Mesendoderm (in vitro differentiated cells): ENCODE measurements at regions not wholly inside any gene's neighbourhood (a gene's known extent, or its start where the extent isn't known, plus 50 kb on each side); places are given as distances from the start of the nearest gene placed in this dataset.

ENCODE experiments used
- DNase-seq: peaks from one replicate; pipeline ENCODE4 v3.0.0; 2013
- H2AK5ac ChIP-seq: 2 replicates; pipeline ENCODE4 v1.6.1; 2013; ENCODE audit warnings: low read length, inconsistent platforms
- H2BK120ac ChIP-seq: 2 replicates; pipeline ENCODE4 v1.6.1; 2013; ENCODE audit warnings: low read depth, mild to moderate bottlenecking, low read length, moderate library complexity, mixed read lengths
- H2BK15ac ChIP-seq: replicated peaks from 2 replicates; pipeline ENCODE4 v1.6.1; 2013; ENCODE audit warnings: low read depth, mild to moderate bottlenecking, moderate library complexity
- H2BK5ac ChIP-seq: 2 replicates; pipeline ENCODE4 v1.6.1; 2013; ENCODE audit warnings: low read length, inconsistent platforms
- H3K18ac ChIP-seq: 2 replicates; pipeline ENCODE4 v1.6.1; 2013; ENCODE audit warnings: mild to moderate bottlenecking, low read length, mixed read lengths
- H3K23ac ChIP-seq: one replicate; pipeline ENCODE4 v1.6.1; 2013; ENCODE audit warnings: low read length
- H3K27ac ChIP-seq: 2 replicates; pipeline ENCODE4 v1.5.1; 2013; ENCODE audit warnings: low read depth, mild to moderate bottlenecking, inconsistent platforms, low read length, moderate library complexity
- H3K27me3 ChIP-seq: 2 replicates; pipeline ENCODE4 v1.6.1; 2013; ENCODE audit warnings: low read length, control low read depth, mild to moderate bottlenecking, inconsistent platforms; ENCODE audit not compliant: insufficient read depth, poor library complexity
- H3K36me3 ChIP-seq: 2 replicates; pipeline ENCODE4 v1.6.1; 2013; ENCODE audit warnings: low read length, inconsistent platforms; ENCODE audit not compliant: control insufficient read depth, insufficient read depth
- H3K4ac ChIP-seq: one replicate; pipeline ENCODE4 v1.6.1; 2013; ENCODE audit warnings: low read depth, mild to moderate bottlenecking, low read length, moderate library complexity
- H3K4me1 ChIP-seq: 2 replicates; pipeline ENCODE4 v1.6.1; 2013; ENCODE audit warnings: low read depth, low read length, inconsistent platforms; ENCODE audit not compliant: control insufficient read depth
- H3K4me2 ChIP-seq: 2 replicates; pipeline ENCODE4 v1.6.1; 2013; ENCODE audit warnings: low read length
- H3K4me3 ChIP-seq: 2 replicates; pipeline ENCODE4 v1.5.1; 2013; ENCODE audit warnings: mild to moderate bottlenecking, low read length
- H3K56ac ChIP-seq: one replicate; pipeline ENCODE4 v1.6.1; 2013; ENCODE audit warnings: low read length
- H3K79me1 ChIP-seq: 2 replicates; pipeline ENCODE4 v1.6.1; 2013; ENCODE audit warnings: low read length, inconsistent platforms
- H3K79me2 ChIP-seq: 2 replicates; pipeline ENCODE4 v1.6.1; 2013; ENCODE audit warnings: mild to moderate bottlenecking, low read length; ENCODE audit not compliant: control insufficient read depth, insufficient read depth
- H3K9ac ChIP-seq: 2 replicates; pipeline ENCODE4 v1.6.1; 2013; ENCODE audit warnings: low read length, inconsistent platforms
- H4K5ac ChIP-seq: one replicate; pipeline ENCODE4 v1.6.1; 2013; ENCODE audit warnings: low read length
- H4K8ac ChIP-seq: one replicate; pipeline ENCODE4 v1.6.1; 2013; ENCODE audit warnings: low read depth, mild to moderate bottlenecking, control low read depth, low read length, moderate library complexity
- WGBS: extraction: QIAGEN DNeasy Blood & Tissue Kit; methylation state at CpG from one replicate; pipeline ENCODE4 v1.1.7; 2013; ENCODE audit warnings: low lambda C conversion rate, missing lambda C conversion rate; ENCODE audit not compliant: insufficient coverage; ENCODE audit errors: extremely low coverage; 5-methylcytosine and 5-hydroxymethylcytosine counted together

DNA sequence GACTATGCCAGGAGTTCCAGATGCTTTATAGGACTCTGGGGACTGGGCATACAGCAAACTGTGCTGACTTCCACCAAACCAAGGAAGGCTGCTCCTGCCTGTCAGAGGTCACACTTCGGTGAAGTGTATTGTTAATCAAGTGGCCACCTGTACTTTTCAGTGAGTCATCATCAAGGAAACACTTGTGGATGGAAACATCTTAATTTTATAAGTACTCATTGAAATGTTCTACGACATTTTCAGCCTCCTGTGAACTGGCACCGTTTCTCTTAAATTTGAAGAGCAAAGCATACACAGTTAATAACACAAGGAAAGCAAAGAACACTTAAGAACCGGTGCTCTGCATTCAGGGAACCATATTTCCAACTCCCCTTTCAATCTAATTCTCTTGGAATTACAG, 801.7 kb upstream of the DPPA4 start:
- H3K27ac ChIP-seq = no peak overlapping the region
- no peak overlapping the region for H3K4me2 ChIP-seq
- no peak overlapping the region for H2BK15ac ChIP-seq
- no peak overlapping the region for H3K4ac ChIP-seq
- H3K79me1 ChIP-seq = no peaks in the 10 kb centered on the region
- H3K56ac ChIP-seq = no peak overlapping the region
- H3K18ac ChIP-seq = no peak overlapping the region
- no peaks in the 10 kb centered on the region for H3K79me2 ChIP-seq
- H2AK5ac ChIP-seq = no peak overlapping the region
- no peak overlapping the region for H2BK120ac ChIP-seq
- no peak overlapping the region for H2BK5ac ChIP-seq
- DNase-seq = no peak
- no peak overlapping the region for H4K5ac ChIP-seq
- H3K36me3 ChIP-seq = no peaks in the 10 kb centered on the region
- no peak overlapping the region for H3K4me3 ChIP-seq
- H3K4me1 ChIP-seq = no peaks in the 10 kb centered on the region
- H4K8ac ChIP-seq = no peak overlapping the region
- no CpG with 5 or more reads among the region's 4 CpGs for WGBS
- no peaks in the 10 kb centered on the region for H3K27me3 ChIP-seq
- H3K9ac ChIP-seq = no peak overlapping the region
- H3K23ac ChIP-seq = no peak overlapping the region

DNA sequence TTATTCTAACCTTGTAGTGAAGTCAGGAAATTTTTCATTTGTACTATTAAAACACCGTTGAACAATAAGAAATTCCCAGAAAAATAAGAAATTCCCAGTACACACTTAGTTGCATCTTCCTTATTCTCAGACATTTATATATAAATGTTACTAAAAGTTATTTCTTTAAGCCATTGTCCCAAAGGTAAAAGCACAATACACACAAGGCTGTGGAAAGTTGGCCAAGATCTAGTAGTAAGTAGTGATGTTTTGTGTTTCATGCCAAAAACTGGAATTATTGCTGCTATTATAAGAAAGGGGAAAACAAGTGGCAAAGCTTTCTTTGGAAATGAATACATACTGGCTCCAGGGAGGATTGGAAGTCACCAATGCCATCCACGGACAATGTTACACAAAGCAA, 802.5 kb upstream of the DPPA4 start:
- Histone ChIP-seq H3K9ac (no peak overlapping the region), H3K79me1 (no peaks in the 10 kb centered on the region), H3K4me1 (no peaks in the 10 kb centered on the region), H3K79me2 (no peaks in the 10 kb centered on the region), H2AK5ac (no peak overlapping the region), H3K56ac (no peak overlapping the region), H3K18ac (no peak overlapping the region), H3K27ac (no peak overlapping the region), H2BK5ac (no peak overlapping the region), H3K36me3 (no peaks in the 10 kb centered on the region), H3K4ac (no peak overlapping the region), H4K8ac (no peak overlapping the region), H2BK15ac (no peak overlapping the region), H2BK120ac (no peak overlapping the region), H3K4me2 (no peak overlapping the region), H3K23ac (no peak overlapping the region), H3K4me3 (no peak overlapping the region), H4K5ac (no peak overlapping the region), H3K27me3 (no peaks in the 10 kb centered on the region)
- WGBS = no CpG with 5 or more reads among the region's 2 CpGs
- DNase-seq = no peak

DNA sequence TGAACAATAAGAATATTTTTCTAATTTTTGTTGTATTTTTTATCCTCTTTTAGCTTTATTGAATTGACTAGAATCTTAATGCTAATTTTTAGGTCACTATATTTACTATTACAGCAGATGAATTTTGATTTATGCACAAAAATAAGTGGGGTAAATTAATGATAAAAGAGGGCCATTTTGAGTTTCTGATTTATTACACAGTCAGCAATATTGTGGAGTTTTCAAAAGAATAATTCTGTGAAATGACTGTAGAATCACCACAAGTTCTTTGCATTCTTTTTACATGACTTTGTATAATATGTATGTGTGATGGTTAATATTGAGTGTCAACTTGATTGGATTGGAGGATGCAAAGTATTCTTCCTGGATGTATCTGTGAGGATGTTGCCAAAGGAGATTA, 812.4 kb upstream of the DPPA4 start:
- no peak overlapping the region for H2BK5ac ChIP-seq
- H3K4me3 ChIP-seq = no peak overlapping the region
- H2BK15ac ChIP-seq = no peak overlapping the region
- no peaks in the 10 kb centered on the region for H3K36me3 ChIP-seq
- no peak overlapping the region for H3K4me2 ChIP-seq
- H2BK120ac ChIP-seq = no peak overlapping the region
- no peak overlapping the region for H4K5ac ChIP-seq
- H3K4ac ChIP-seq = no peak overlapping the region
- H3K9ac ChIP-seq = no peak overlapping the region
- H4K8ac ChIP-seq = no peak overlapping the region
- no peak overlapping the region for H3K56ac ChIP-seq
- no peak overlapping the region for H3K27ac ChIP-seq
- H3K4me1 ChIP-seq = no peaks in the 10 kb centered on the region
- no peaks in the 10 kb centered on the region for H3K79me2 ChIP-seq
- no peak overlapping the region for H2AK5ac ChIP-seq
- no peaks in the 10 kb centered on the region for H3K27me3 ChIP-seq
- H3K18ac ChIP-seq = no peak overlapping the region
- H3K23ac ChIP-seq = no peak overlapping the region
- DNase-seq = no peak
- H3K79me1 ChIP-seq = no peaks in the 10 kb centered on the region

DNA sequence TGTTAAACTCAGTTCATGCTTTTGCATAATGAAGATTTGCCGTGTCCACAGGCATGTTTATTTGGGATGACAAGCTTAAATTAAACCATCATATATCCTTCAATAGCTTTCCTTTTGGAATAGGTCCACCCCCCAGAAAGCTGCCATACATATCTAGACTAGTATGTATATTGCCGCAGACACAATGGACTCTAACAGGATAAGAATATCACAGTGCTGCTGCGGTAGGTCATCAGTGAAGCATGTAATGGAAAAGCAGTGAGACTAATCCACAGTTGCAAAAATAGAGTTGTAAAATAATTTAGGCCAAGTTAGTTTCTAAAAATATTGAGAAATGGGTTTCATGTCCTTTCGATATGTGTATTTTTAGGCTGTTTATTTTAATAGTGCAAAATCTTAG, 819.9 kb upstream of the DPPA4 start:
- Histone ChIP-seq H3K27me3 (no peaks in the 10 kb centered on the region), H2BK120ac (no peak overlapping the region), H3K27ac (no peak overlapping the region), H3K36me3 (no peaks in the 10 kb centered on the region), H2BK5ac (no peak overlapping the region), H4K8ac (no peak overlapping the region), H3K56ac (no peak overlapping the region), H3K18ac (no peak overlapping the region), H3K4me2 (no peak overlapping the region), H3K4ac (no peak overlapping the region), H3K4me1 (no peaks in the 10 kb centered on the region), H2BK15ac (no peak overlapping the region), H3K4me3 (no peak overlapping the region), H3K23ac (no peak overlapping the region), H4K5ac (no peak overlapping the region), H3K79me1 (no peaks in the 10 kb centered on the region), H3K79me2 (no peaks in the 10 kb centered on the region), H2AK5ac (no peak overlapping the region), H3K9ac (no peak overlapping the region)
- no CpG with 5 or more reads among the region's 4 CpGs for WGBS
- DNase-seq = no peak

DNA sequence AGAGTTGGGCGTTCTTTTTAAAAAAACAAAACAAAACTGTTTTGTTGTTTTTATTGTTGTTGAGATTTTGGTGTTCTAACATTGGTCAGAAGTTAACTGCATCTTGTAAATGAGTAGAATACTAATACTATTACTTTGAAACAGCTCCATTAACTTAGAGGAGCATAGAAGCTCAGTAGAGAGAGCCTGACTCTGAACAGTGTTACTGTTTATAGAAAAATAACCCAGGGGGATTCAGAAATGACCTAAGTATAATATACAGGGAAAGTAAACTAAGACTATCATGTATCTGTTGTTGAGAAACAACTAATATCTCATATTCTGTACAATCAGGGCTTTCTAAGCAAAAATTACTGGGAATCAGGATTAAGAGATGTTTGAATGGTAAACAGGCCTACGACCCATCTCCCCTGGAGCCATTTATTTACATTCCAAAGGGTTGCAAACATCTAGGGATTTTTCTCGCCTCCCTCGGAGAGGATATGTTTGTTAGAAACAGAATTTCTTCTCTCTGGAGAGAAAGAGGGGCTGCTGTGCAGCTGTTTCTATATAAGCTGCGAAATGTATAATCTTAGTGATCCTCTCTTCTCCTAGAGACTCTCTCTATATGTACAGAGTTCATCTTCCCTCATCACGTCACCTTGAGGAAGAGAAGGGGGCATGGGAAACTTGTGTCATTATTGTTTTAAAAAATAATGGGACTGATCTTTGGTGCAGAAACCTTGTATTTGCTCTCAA, 827.5 kb upstream of the DPPA4 start:
- no CpG with 5 or more reads among the region's 6 CpGs for WGBS
- Histone ChIP-seq H3K23ac (no peak overlapping the region), H3K18ac (no peak overlapping the region), H3K36me3 (no peaks in the 10 kb centered on the region), H3K4ac (no peak overlapping the region), H3K4me3 (no peak overlapping the region), H3K56ac (peak overlapping the region; percentile 17), H3K9ac (no peak overlapping the region), H2BK5ac (no peak overlapping the region), H3K27me3 (no peaks in the 10 kb centered on the region), H3K27ac (peak overlapping the region; percentile 31), H3K4me2 (no peak overlapping the region), H4K5ac (no peak overlapping the region), H4K8ac (no peak overlapping the region), H3K79me2 (no peaks in the 10 kb centered on the region), H2BK120ac (no peak overlapping the region), H3K4me1 (peaks cover 1% of the 10 kb centered on the region), H3K79me1 (no peaks in the 10 kb centered on the region), H2AK5ac (no peak overlapping the region), H2BK15ac (no peak overlapping the region)
- peak; percentile 69 for DNase-seq

DNA sequence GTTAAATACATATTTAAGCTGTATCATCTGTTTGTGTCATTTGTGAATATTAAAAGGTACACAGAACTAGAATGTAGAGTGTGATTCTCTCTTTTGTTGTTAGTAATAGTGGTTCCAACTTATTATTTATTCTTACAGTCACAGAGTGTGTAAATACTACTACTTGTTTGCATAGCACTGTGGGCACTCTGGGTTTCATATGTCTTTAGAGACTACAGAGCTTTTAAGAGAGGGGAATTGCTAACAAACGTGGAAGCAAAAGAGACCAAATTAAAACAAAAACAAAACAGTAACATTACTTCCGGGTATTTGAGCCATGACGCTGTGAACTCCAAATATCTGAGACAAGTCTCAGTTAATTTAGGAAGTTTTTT, 828.0 kb upstream of the DPPA4 start:
- Histone ChIP-seq H2BK5ac (no peak overlapping the region), H3K27me3 (no peaks in the 10 kb centered on the region), H2BK15ac (no peak overlapping the region), H3K36me3 (no peaks in the 10 kb centered on the region), H3K79me1 (no peaks in the 10 kb centered on the region), H3K4ac (no peak overlapping the region), H4K5ac (no peak overlapping the region), H3K4me2 (no peak overlapping the region), H3K18ac (no peak overlapping the region), H2BK120ac (no peak overlapping the region), H3K56ac (no peak overlapping the region), H3K9ac (no peak overlapping the region), H3K4me3 (no peak overlapping the region), H3K79me2 (no peaks in the 10 kb centered on the region), H3K23ac (no peak overlapping the region), H3K27ac (peak overlapping the region; percentile 40), H4K8ac (no peak overlapping the region), H2AK5ac (no peak overlapping the region), H3K4me1 (peaks cover 1% of the 10 kb centered on the region)
- DNase-seq = no peak
- WGBS = no CpG with 5 or more reads among the region's 3 CpGs
